Neural cell (in vitro differentiated cells): ENCODE measurements at regions not wholly inside any gene's neighbourhood (a gene's known extent, or its start where the extent isn't known, plus 50 kb on each side); places are given as distances from the start of the nearest gene placed in this dataset.

Experiments
- H2AFZ ChIP-seq: fragments of 200-600, 300-800 bp; sonication (generic), shearing (Covaris generic); 2 replicates; pipeline ENCODE4 v1.6.0; 2014; ENCODE audit warnings: low read depth, mild to moderate bottlenecking, antibody characterized with exemption, low read length, moderate library complexity
- H3F3A ChIP-seq: fragments of 200-600 bp; shearing (Covaris generic); 2 replicates; pipeline ENCODE4 v1.6.1; 2016; ENCODE audit warnings: mild to moderate bottlenecking, moderate library complexity, mixed read lengths, antibody characterized with exemption, low read length; ENCODE audit not compliant: insufficient read depth, poor library complexity, severe bottlenecking
- H3K27ac ChIP-seq: fragments of 200-600, 300-800 bp; sonication (generic), shearing (Covaris generic); 2 replicates; pipeline ENCODE4 v1.5.1; 2014; ENCODE audit warnings: mild to moderate bottlenecking, low read length, moderate library complexity
- H3K27me3 ChIP-seq: fragments of 300-800, 200-600 bp; sonication (generic), shearing (Covaris generic); 2 replicates; pipeline ENCODE4 v1.6.0; 2014; ENCODE audit warnings: mild to moderate bottlenecking, low read depth, low read length, moderate library complexity; ENCODE audit not compliant: insufficient read depth
- H3K36me3 ChIP-seq: fragments of 300-800, 200-600 bp; sonication (generic), shearing (Covaris generic); 2 replicates; pipeline ENCODE4 v1.5.1; 2014; ENCODE audit warnings: mild to moderate bottlenecking, antibody characterized with exemption, low read length, moderate library complexity; ENCODE audit not compliant: insufficient read depth
- H3K4me2 ChIP-seq: fragments of 300-800, 200-600 bp; sonication (generic), shearing (Covaris generic); 2 replicates; pipeline ENCODE4 v1.6.0; 2014; ENCODE audit warnings: mild to moderate bottlenecking, low read length
- H3K4me3 ChIP-seq: fragments of 300-800, 200-600 bp; sonication (generic), shearing (Covaris generic); 2 replicates; pipeline ENCODE4 v1.5.1; 2014; ENCODE audit warnings: mild to moderate bottlenecking, low read length, moderate library complexity
- H3K79me2 ChIP-seq: fragments of 200-600 bp; shearing (Covaris generic); replicated peaks from 2 replicates; pipeline ENCODE4 v1.6.0; 2014; ENCODE audit warnings: mild to moderate bottlenecking, low read length, moderate library complexity; ENCODE audit not compliant: insufficient read depth
- H3K9ac ChIP-seq: fragments of 300-800, 200-600 bp; sonication (generic), shearing (Covaris generic); 2 replicates; pipeline ENCODE4 v1.6.1; 2016; ENCODE audit warnings: mild to moderate bottlenecking, low read length, mixed read lengths
- H3K9me2 ChIP-seq: fragments of 200-600 bp; shearing (Covaris generic); 2 replicates; pipeline ENCODE4 v1.6.1; 2016; ENCODE audit warnings: mild to moderate bottlenecking, low read length, mixed read lengths; ENCODE audit not compliant: insufficient read depth
- H3K9me3 ChIP-seq: fragments of 200-600, 300-800 bp; sonication (generic), shearing (Covaris generic); 2 replicates; pipeline ENCODE4 v1.6.1; 2016; ENCODE audit warnings: mild to moderate bottlenecking, mixed run types, low read length, moderate library complexity, mixed read lengths
- H4K20me1 ChIP-seq: fragments of 200-600 bp; shearing (Covaris generic); 2 replicates; pipeline ENCODE4 v1.6.1; 2016; ENCODE audit warnings: mild to moderate bottlenecking, mixed run types; ENCODE audit not compliant: insufficient read depth
- EP300 ChIP-seq: fragments of 450-650 bp; conservative IDR thresholded peaks from 2 replicates; pipeline ENCODE4 v1.6.1; 2014; ENCODE audit warnings: antibody characterized with exemption, mild to moderate bottlenecking, moderate library complexity; ENCODE audit not compliant: poor library complexity, severe bottlenecking
- EZH2 ChIP-seq: fragments of 200-600, 300-800 bp; shearing (Covaris generic), sonication (generic); IDR thresholded peaks from 2 replicates; pipeline ENCODE4 v1.6.1; 2014; ENCODE audit warnings: antibody characterized with exemption, low read length, borderline replicate concordance, mild to moderate bottlenecking; ENCODE audit not compliant: insufficient read depth, poor library complexity, severe bottlenecking
- MXI1 ChIP-seq: fragments of 450-650 bp; conservative IDR thresholded peaks from 2 replicates; pipeline ENCODE4 v1.6.1; 2014; ENCODE audit warnings: antibody characterized with exemption, mild to moderate bottlenecking; ENCODE audit not compliant: poor library complexity, severe bottlenecking
- POLR2AphosphoS5 ChIP-seq: IDR thresholded peaks from 2 replicates; pipeline ENCODE4 v1.6.1; 2012
- RAD21 ChIP-seq: fragments of 450-650 bp; conservative IDR thresholded peaks from 2 replicates; pipeline ENCODE4 v1.6.1; 2014; ENCODE audit warnings: antibody characterized with exemption, mild to moderate bottlenecking, moderate library complexity
- REST ChIP-seq: IDR thresholded peaks from 2 replicates; pipeline ENCODE4 v1.6.1; 2012; ENCODE audit warnings: borderline replicate concordance
- SMC3 ChIP-seq: fragments of 450-650 bp; conservative IDR thresholded peaks from 2 replicates; pipeline ENCODE4 v1.6.1; 2014; ENCODE audit warnings: antibody characterized with exemption, mild to moderate bottlenecking, moderate library complexity; ENCODE audit not compliant: poor library complexity
- TAF1 ChIP-seq: IDR thresholded peaks from 2 replicates; pipeline ENCODE4 v1.6.1; 2012; ENCODE audit warnings: low read depth
- TF ChIP-seq, protein P1 (sequence below): fragments of 450-650 bp; IDR thresholded peaks from 2 replicates; pipeline ENCODE4 v1.5.1; 2014; ENCODE audit warnings: antibody characterized with exemption, mild to moderate bottlenecking, moderate library complexity; ENCODE audit not compliant: poor library complexity, severe bottlenecking

DNA sequence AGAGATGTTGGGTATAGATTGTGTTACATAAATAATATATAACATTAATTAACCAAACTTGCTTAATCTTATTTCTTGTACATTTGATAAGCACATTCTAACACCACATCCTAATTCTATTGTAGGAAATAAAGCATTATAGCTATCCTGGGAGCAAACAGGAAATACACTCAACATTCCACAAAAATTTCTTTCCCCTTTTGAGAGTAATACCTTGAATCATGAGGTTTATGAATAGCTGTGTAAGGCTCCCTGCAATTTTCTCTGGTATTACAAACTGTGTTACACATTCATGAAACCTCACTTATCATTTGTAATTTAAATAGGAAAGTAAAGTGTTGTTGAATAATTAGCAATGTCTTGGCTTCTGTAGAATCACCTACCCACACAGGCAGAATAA lies 95.1 kb downstream of the TMEM47 start:
- Histone ChIP-seq H2AFZ (no peak overlapping the region), H3K79me2 (no peaks in the 10 kb centered on the region), H4K20me1 (no peaks in the 10 kb centered on the region), H3K4me2 (no peak overlapping the region), H3K36me3 (no peaks in the 10 kb centered on the region), H3K4me3 (no peak overlapping the region), H3K9me3 (no peaks in the 10 kb centered on the region), H3K9me2 (no peaks in the 10 kb centered on the region), H3K27ac (no peak overlapping the region), H3K9ac (no peak overlapping the region), H3F3A (no peaks in the 10 kb centered on the region), H3K27me3 (no peaks in the 10 kb centered on the region)
- TF ChIP-seq TAF1 (no peak), REST (no peak), POLR2AphosphoS5 (no peak), EP300 (no peak), EZH2 (no peak), MXI1 (no peak), SMC3 (no peak), RAD21 (no peak)
- TF ChIP-seq, protein P1, sequence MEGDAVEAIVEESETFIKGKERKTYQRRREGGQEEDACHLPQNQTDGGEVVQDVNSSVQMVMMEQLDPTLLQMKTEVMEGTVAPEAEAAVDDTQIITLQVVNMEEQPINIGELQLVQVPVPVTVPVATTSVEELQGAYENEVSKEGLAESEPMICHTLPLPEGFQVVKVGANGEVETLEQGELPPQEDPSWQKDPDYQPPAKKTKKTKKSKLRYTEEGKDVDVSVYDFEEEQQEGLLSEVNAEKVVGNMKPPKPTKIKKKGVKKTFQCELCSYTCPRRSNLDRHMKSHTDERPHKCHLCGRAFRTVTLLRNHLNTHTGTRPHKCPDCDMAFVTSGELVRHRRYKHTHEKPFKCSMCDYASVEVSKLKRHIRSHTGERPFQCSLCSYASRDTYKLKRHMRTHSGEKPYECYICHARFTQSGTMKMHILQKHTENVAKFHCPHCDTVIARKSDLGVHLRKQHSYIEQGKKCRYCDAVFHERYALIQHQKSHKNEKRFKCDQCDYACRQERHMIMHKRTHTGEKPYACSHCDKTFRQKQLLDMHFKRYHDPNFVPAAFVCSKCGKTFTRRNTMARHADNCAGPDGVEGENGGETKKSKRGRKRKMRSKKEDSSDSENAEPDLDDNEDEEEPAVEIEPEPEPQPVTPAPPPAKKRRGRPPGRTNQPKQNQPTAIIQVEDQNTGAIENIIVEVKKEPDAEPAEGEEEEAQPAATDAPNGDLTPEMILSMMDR, result no peak

GRCh38 chrX:34560180-34560579 lies 96.9 kb downstream of the TMEM47 start:
- H3K9ac ChIP-seq, result no peak overlapping the region
- no peaks in the 10 kb centered on the region for H3K9me2 ChIP-seq
- H3K79me2 ChIP-seq, result no peaks in the 10 kb centered on the region
- H3F3A ChIP-seq, result no peaks in the 10 kb centered on the region
- H3K4me2 ChIP-seq, result no peak overlapping the region
- no peak overlapping the region for H2AFZ ChIP-seq
- no peaks in the 10 kb centered on the region for H4K20me1 ChIP-seq
- no peak overlapping the region for H3K27ac ChIP-seq
- no peaks in the 10 kb centered on the region for H3K36me3 ChIP-seq
- no peak overlapping the region for H3K4me3 ChIP-seq
- no peaks in the 10 kb centered on the region for H3K9me3 ChIP-seq
- TF ChIP-seq, protein P1, result no peak
- TF ChIP-seq TAF1, result no peak
- no peak for TF ChIP-seq EZH2
- TF ChIP-seq EP300, result no peak
- TF ChIP-seq REST, result no peak
- TF ChIP-seq SMC3, result no peak
- no peak for TF ChIP-seq RAD21
- no peak for TF ChIP-seq MXI1
- TF ChIP-seq POLR2AphosphoS5, result no peak
- no peaks in the 10 kb centered on the region for H3K27me3 ChIP-seq
